HCT116 (cell line): ENCODE measurements at regions not wholly inside any gene's neighbourhood (a gene's known extent, or its start where the extent isn't known, plus 50 kb on each side); places are given as distances from the start of the nearest gene placed in this dataset.

Source experiments
- EZH2 ChIP-seq: fragments of 200-600 bp; sonication (generic); IDR thresholded peaks from 2 replicates; pipeline ENCODE4 v1.6.1; 2017; ENCODE audit warnings: antibody characterized with exemption, mixed run types
- EZH2phosphoT487 ChIP-seq: fragments of 200-600 bp; IDR thresholded peaks from 2 replicates; pipeline ENCODE4 v1.6.1; 2018; ENCODE audit warnings: antibody characterized with exemption, borderline replicate concordance
- POLR2AphosphoS5 ChIP-seq: IDR thresholded peaks from 2 replicates; pipeline ENCODE4 v1.6.1; 2011; ENCODE audit warnings: mild to moderate bottlenecking, low read depth, low read length, moderate library complexity
- SIN3A ChIP-seq: IDR thresholded peaks from 2 replicates; pipeline ENCODE4 v1.6.1; 2012; ENCODE audit warnings: low read depth
- YY1 ChIP-seq: IDR thresholded peaks from 2 replicates; pipeline ENCODE4 v1.6.1; 2011; ENCODE audit warnings: low read length, low read depth, moderate library complexity, mild to moderate bottlenecking; ENCODE audit not compliant: insufficient replicate concordance; ENCODE audit errors: extremely low read depth
- TF ChIP-seq, protein P1 (sequence below), 3 experiments: fragments of 200-600 bp in 1 of 3; sonication (generic) in 1 of 3; IDR thresholded peaks in 2 of 3; conservative IDR thresholded peaks in 1 of 3; 2 replicates each; pipeline ENCODE4 v1.5.1; 2012 to 2017; ENCODE audit warnings: low read depth in 2 of 3, low read length in 2 of 3, antibody characterized with exemption in 1 of 3, borderline replicate concordance in 1 of 3, control low read depth in 1 of 3, mild to moderate bottlenecking in 1 of 3, mixed read lengths in 1 of 3, mixed run types in 1 of 3, moderate library complexity in 1 of 3; ENCODE audit not compliant: insufficient read depth in 1 of 3
- TF ChIP-seq, protein P2 (sequence below): IDR thresholded peaks from 2 replicates; pipeline ENCODE4 v1.6.1; 2012; ENCODE audit warnings: low read depth

- TF ChIP-seq, protein P1, sequence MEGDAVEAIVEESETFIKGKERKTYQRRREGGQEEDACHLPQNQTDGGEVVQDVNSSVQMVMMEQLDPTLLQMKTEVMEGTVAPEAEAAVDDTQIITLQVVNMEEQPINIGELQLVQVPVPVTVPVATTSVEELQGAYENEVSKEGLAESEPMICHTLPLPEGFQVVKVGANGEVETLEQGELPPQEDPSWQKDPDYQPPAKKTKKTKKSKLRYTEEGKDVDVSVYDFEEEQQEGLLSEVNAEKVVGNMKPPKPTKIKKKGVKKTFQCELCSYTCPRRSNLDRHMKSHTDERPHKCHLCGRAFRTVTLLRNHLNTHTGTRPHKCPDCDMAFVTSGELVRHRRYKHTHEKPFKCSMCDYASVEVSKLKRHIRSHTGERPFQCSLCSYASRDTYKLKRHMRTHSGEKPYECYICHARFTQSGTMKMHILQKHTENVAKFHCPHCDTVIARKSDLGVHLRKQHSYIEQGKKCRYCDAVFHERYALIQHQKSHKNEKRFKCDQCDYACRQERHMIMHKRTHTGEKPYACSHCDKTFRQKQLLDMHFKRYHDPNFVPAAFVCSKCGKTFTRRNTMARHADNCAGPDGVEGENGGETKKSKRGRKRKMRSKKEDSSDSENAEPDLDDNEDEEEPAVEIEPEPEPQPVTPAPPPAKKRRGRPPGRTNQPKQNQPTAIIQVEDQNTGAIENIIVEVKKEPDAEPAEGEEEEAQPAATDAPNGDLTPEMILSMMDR (IDR thresholded peaks at IDR 0.05 in 2 of 3, conservative IDR thresholded peaks at IDR 0.05 in 1 of 3; ENCODE audit: borderline replicate concordance in 1 of 3, insufficient read depth in 1 of 3, low read depth in 2 of 3, low read length in 2 of 3): no peak
- TF ChIP-seq EZH2 (no peak), POLR2AphosphoS5 (no peak), SIN3A (no peak), YY1 (no peak), EZH2phosphoT487 (no peak)
- TF ChIP-seq, protein P2, sequence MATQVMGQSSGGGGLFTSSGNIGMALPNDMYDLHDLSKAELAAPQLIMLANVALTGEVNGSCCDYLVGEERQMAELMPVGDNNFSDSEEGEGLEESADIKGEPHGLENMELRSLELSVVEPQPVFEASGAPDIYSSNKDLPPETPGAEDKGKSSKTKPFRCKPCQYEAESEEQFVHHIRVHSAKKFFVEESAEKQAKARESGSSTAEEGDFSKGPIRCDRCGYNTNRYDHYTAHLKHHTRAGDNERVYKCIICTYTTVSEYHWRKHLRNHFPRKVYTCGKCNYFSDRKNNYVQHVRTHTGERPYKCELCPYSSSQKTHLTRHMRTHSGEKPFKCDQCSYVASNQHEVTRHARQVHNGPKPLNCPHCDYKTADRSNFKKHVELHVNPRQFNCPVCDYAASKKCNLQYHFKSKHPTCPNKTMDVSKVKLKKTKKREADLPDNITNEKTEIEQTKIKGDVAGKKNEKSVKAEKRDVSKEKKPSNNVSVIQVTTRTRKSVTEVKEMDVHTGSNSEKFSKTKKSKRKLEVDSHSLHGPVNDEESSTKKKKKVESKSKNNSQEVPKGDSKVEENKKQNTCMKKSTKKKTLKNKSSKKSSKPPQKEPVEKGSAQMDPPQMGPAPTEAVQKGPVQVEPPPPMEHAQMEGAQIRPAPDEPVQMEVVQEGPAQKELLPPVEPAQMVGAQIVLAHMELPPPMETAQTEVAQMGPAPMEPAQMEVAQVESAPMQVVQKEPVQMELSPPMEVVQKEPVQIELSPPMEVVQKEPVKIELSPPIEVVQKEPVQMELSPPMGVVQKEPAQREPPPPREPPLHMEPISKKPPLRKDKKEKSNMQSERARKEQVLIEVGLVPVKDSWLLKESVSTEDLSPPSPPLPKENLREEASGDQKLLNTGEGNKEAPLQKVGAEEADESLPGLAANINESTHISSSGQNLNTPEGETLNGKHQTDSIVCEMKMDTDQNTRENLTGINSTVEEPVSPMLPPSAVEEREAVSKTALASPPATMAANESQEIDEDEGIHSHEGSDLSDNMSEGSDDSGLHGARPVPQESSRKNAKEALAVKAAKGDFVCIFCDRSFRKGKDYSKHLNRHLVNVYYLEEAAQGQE: no peak
Measured at GRCh38 chr5:30890377-30890776, 303.1 kb upstream of the CDH6 start.
